HG03025 (cell line): ENCODE measurements at regions not wholly inside any gene's neighbourhood (a gene's known extent, or its start where the extent isn't known, plus 50 kb on each side); places are given as distances from the start of the nearest gene placed in this dataset.

Experiments used
- ATAC-seq: cut with Tn5 transposase; IDR thresholded peaks from one replicate; pipeline ENCODE4 v1.9.1; 2021; ENCODE audit warnings: mild to moderate bottlenecking, moderate library complexity; ENCODE audit not compliant: unreplicated experiment, low FRiP score

DNA sequence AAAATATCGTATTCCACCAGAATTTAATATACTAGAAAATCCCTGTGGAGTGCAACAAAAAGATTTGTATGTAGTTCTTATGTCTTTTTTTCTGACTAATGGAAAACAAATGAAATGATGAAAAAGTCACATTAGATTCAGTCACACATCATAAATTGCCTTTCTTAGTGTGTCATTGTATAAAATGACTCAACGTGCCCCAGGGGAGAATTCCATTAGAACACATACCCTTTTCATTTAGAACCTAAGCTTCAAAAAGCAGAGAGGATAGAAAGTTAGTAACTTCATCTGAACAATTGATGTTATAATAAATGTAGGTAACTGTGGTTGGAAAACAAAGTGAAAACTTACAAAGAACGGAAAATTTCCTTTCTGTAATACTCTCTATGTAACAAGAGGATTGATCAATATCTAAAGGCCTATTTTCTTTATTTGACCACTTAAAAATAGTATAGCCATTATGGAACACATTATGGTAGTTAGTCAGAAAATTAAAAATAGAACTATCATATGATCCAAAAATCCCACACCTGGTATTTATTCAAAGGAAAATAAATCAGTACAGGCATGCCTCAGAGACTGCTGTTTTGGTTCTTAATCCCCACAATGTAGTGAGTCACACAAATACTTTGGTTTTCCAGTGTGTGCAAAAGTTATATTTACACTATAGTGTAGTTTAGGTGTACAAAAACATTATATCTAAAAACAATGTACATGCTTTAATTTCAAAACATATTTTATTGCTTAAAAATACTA lies 1016.1 kb downstream of the KCNT2 start:
- no peak for ATAC-seq

GRCh38 chr1:195590649-195591048 lies 1017.6 kb downstream of the KCNT2 start:
- no peak for ATAC-seq

DNA sequence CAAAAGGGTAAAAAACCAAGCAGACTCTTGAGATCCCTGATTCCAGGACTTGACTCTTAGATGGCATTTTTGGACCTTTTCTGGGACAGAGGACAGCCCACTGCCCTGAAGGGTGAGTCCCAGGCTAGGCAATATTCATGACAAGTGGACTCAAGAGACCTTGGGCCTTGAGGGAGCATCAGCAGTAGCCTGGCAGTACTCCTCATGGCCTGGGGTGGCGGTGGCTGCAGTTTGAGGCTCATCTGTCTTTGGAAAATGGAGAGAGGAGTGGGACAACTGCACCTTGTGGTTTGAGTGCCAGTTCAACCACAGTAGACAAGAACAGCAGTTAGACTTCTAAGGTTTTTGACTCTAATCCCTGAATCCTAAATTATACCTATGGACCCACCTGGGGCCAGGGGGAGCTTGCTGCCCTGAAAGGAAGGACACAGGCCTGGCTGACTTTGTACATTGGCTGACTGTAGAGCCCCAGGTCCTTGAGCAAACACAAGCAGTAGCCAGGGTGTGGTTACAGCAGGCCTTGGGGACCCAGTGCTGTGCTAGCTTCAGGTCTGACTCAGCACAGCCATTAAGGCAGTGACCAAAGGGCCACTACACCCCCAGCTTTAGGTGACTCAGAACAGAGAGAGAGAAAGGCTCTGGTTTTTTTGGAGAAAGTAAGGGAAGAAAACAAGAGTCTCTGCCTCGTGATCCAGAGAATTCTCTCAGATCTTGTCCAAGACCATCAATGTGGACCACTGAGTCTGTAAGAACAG lies 1023.2 kb downstream of the KCNT2 start:
- no peak for ATAC-seq

GRCh38 chr1:195580988-195581387 lies 1027.3 kb downstream of the KCNT2 start:
- ATAC-seq = no peak

DNA sequence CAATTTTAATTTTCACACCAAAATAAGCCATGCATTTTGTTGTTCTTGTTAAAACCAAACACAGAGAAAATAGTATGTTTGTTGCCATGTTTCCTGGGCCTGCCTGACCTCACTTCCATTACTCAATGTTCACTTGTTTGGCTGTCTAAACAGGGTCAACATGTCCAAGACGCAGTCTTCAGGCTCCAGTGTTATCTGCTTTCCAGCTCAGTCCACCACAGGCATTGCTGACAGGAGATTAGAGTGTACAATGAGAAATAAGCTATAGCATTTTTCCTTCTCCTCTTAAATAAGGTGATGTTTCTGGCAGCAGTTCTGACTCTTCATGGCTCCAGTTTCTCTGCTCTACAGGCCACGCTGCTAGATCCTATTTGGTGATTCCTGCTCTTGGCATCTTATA lies 1030.5 kb downstream of the KCNT2 start:
- no peak for ATAC-seq

- ATAC-seq = no peak
Measured at GRCh38 chr1:195576641-195577040, 1031.6 kb downstream of the KCNT2 start.

- ATAC-seq = no peak
Measured at GRCh38 chr1:195574511-195574910, 1033.7 kb downstream of the KCNT2 start.

DNA sequence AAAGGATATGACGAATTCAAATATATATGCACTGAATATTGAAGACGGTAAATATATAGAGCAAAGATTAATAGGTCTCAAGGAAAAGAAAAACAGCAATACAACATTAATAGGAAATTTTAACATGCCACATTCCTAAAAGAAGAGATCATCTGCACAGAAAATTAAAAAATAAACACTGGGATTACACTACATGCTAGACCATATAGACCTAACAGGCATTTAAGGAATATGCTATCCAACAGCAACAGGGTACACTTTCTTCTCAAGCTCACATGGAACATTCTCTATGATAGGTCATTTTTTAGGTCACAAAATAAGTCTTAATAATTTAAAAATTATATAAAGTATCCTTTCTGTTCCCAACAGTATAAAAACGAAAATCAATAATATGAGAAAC lies 1038.3 kb downstream of the KCNT2 start:
- ATAC-seq = no peak

DNA sequence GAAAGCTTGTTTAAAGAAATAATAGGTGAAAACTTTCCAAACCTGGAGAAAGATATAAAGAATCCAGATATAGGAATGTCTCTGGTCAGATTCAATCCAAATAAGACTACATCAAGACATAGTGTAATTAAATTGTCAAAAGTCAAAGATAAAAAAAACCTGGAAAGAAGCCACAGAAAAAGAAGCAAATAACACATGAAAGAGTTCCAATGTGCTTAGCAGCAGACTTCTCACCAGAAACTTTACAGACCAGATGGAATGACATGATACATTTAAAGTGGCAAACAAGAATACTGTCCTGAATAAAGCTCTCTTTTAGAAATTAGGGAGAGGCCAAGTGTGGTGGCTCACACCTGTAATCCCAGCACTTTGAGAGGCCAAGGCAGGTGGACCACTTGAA lies 1039.9 kb downstream of the KCNT2 start:
- ATAC-seq = no peak

GRCh38 chr1:195562074-195562473 lies 1046.2 kb downstream of the KCNT2 start:
- ATAC-seq = no peak

DNA sequence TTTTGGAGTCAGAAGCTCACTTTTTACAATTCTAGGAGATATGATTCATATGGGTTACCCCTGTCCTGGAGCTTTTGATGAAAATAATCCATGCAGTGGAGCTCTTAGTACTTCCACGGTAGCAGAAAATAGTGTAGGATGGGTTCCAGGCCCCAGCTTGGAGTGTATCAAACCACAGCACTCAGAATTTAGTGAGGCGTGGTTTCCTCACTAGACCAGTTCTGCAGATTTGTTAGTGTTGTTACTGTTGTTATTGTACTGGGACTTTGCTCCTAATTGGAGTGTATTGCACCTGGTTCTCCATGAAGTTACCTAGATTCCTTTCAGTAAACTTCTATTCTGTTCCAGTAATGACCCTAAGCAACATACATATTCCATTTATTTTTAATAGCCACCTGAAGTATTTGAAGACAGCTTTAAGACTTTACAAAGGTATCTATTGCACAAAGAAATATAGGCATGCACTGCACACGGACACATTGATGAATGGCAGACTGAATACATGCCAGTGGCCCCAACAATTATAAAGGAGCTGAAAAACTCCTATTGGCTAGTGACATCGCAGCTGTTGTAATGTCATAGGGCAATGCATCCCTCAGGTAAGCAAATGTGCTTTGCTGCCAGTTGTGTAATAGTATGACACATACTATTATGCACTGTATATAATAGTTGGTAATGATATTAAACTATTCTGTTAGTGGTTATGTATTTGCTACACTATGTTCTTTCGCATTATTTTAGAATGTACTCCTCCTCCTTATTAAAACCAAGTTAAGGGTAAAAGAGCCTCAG lies 1058.0 kb downstream of the KCNT2 start:
- ATAC-seq = no peak

DNA sequence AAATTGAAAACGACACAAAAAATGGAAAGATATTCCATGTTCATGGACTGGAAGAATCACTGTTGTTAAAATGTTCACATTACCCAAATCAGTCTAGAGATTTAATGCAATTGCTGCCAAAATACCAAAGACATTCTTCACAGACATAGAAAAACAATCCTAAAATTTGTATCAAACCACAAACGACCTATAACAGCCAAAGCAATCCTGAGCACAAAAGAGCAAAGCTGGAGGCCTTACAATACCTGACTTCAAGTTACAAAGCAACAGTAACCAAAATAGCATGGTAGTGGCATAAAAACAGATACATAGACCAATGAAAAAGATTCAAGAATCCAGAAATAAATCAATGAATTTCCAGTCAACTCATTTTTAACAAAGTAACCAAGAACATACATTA lies 1077.3 kb downstream of the KCNT2 start:
- ATAC-seq = no peak

GRCh38 chr1:195529881-195530280 lies 1078.4 kb downstream of the KCNT2 start:
- ATAC-seq = no peak

- no peak for ATAC-seq
Measured at GRCh38 chr1:195520757-195521156, 1087.5 kb downstream of the KCNT2 start.

GRCh38 chr1:195516036-195516435 lies 1092.2 kb downstream of the KCNT2 start:
- ATAC-seq = no peak

GRCh38 chr1:195511501-195511900 lies 1096.7 kb downstream of the KCNT2 start:
- no peak for ATAC-seq

DNA sequence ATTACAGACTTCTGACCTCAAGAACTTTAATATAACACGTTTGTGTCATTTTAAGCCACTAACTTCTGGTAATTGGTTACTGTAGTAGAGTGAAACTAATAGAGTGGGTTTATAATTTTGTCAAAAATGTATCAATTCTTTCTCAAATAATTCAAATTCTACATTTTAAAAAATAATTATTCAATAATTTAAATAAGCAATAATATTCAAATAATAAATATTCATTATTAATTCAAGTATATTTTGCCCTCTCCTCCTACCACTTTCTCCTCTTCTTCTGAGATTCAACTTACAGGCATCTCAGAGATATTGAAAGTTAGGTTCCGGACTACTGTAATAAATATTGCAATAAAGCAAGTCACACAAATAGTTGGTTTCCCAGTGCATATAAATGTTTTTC lies 1107.1 kb downstream of the KCNT2 start:
- no peak for ATAC-seq

DNA sequence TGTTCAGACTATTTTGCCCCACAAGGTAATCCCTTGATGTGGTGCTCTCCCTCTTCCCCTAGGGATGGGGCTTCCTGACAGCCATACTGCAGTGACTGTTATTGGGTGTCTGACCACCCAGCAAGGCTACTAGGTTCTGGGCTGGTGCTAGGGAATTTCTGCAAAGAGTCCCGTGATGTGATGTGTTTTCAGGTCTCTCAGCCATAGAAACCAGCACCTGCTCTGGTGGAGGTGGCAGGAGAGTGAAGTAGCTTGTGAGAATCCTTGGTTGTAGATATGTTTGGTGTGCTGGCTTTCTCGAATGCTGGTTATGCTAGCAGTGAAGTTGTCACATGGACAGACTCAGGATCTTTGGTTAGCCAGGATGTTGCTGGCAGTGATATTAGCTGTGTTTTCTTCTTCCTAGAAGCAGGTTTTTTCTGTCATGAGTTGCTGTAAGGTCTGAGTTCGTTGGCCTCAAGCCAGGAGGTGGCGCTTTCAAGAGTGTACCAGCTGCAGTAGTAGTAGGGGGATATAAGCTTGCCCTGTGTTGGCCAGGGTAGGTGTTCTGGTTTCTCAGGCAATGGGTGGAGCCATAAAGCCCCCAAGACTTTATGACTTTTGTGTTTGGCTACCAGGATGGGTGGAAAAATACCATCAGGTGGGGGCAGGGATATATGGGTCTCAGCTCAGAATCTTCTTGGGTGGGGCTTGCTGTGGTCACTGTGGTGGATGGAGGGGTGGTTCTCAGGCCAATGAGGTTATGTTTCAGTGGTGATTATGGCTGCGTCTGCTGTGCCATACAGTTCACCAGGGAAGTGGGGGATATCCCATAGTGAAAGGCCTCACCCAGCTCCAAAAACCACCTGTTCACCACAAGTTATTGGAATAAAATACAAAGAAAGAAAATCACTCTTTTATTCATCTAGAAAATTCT lies 1112.3 kb downstream of the KCNT2 start:
- no peak for ATAC-seq

DNA sequence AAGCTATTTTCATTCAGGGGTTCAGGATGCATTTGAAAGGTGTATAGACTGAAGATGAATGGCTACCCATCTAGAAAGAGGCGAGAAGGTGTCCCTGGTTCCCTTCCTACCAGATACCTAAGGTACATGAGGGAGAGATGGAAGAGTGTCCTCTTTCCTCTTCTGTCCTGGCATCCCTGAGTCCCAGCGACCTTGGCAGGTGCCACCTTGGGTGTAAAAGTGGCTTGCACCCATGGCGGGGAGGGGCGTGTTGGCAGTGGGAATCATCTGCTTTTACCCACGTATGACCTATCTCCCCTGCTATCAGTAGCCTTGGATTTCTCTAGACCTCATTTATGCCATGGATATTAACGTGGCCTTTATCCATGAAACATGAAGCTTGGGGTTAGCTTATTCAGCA lies 1126.1 kb downstream of the KCNT2 start:
- ATAC-seq = no peak

DNA sequence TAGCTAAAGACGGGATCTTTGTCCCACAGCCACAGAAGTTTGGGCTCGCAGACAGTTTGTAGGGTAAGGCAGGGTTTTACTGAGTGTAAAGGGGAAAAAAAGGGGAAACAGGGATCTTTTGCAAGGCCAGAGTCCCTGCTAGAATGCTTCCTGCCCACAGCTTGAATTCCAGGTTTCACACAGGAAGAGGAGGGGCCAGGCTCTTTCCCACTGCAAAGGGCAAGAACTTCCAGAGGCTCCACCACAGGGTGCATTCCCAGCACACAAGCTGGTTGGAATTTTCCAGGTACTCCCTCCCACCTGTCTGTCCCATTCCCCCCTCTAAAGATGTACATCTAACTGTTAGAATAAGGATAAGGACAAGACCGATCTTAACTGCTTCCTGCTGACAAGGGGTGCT lies 1126.9 kb downstream of the KCNT2 start:
- ATAC-seq = no peak
